MCF 10A (cell line): ENCODE measurements at regions not wholly inside any gene's neighbourhood (a gene's known extent, or its start where the extent isn't known, plus 50 kb on each side); places are given as distances from the start of the nearest gene placed in this dataset.

Experiments used
- BruUV-seq: library from RNA; stranded (reverse); fragments of 400-500 nt; replicated peaks from 2 replicates; lab custom pipeline; 2021; lab: Mats Ljungman, UMichigan
- CTCF ChIA-PET: fragments of 300-600 bp; sonication (Branson Sonifier 250); formaldehyde crosslinking; extraction: SDS; loops from one replicate; lab custom pipeline; 2021; ENCODE audit warnings: antibody characterized with exemption, inconsistent platforms; lab: Yijun Ruan, JAX
- POLR2A ChIA-PET: fragments of 300-600, 350-650 bp; sonication (Branson Sonifier 250); formaldehyde crosslinking; extraction: SDS; loops from one replicate; lab custom pipeline; 2020; ENCODE audit warnings: antibody characterized with exemption, inconsistent platforms; lab: Yijun Ruan, JAX
- DNase-seq: peaks from one replicate; pipeline ENCODE4 v3.0.0-alpha.2; 2018; ENCODE audit not compliant: unreplicated experiment
- H3K27ac Mint-ChIP-seq: one replicate; pipeline ENCODE4 v1.8.0; 2022; ENCODE audit warnings: mild to moderate bottlenecking, low read depth, mixed read lengths; ENCODE audit not compliant: unreplicated experiment
- H3K27me3 Mint-ChIP-seq: one replicate; pipeline ENCODE4 v1.8.0; 2022; ENCODE audit warnings: mixed read lengths; ENCODE audit not compliant: insufficient read depth, unreplicated experiment
- H3K36me3 Mint-ChIP-seq: one replicate; pipeline ENCODE4 v1.8.0; 2022; ENCODE audit warnings: mild to moderate bottlenecking, moderate library complexity, mixed read lengths; ENCODE audit not compliant: insufficient read depth, unreplicated experiment
- H3K4me1 Mint-ChIP-seq: one replicate; pipeline ENCODE4 v1.8.0; 2022; ENCODE audit warnings: mixed read lengths; ENCODE audit not compliant: insufficient read depth, unreplicated experiment
- H3K4me3 Mint-ChIP-seq: one replicate; pipeline ENCODE4 v1.8.0; 2022; ENCODE audit warnings: mild to moderate bottlenecking, moderate library complexity, mixed read lengths; ENCODE audit not compliant: unreplicated experiment
- H3K9me3 Mint-ChIP-seq: one replicate; pipeline ENCODE4 v1.8.0; 2022; ENCODE audit warnings: mixed read lengths; ENCODE audit not compliant: unreplicated experiment
- CTCF ChIP-seq: fragments of 200-600 bp; IDR thresholded peaks from one replicate; pipeline ENCODE4 v1.8.0; 2022; ENCODE audit warnings: antibody characterized with exemption, mild to moderate bottlenecking; ENCODE audit not compliant: unreplicated experiment
- intact Hi-C: fragments of 100-400 bp; cut with micrococcal nuclease; formaldehyde crosslinking; loops from 2 replicates; pipeline ENCODE4 v1.14.1; 2022

GRCh38 chr3:13706451-13706850 is 157.5 kb downstream of the FBLN2 start:
- H3K4me3 Mint-ChIP-seq = no peak overlapping the region
- H3K4me1 Mint-ChIP-seq = no peaks in the 10 kb centered on the region
- no peak for TF ChIP-seq CTCF
- H3K27me3 Mint-ChIP-seq = peaks cover 44% of the 10 kb centered on the region
- H3K9me3 Mint-ChIP-seq = no peaks in the 10 kb centered on the region
- POLR2A ChIA-PET = no interaction called here
- BruUV-seq = no TSS peak
- intact Hi-C loops = no loop called here
- DNase-seq = no peak
- H3K27ac Mint-ChIP-seq = no peak overlapping the region
- CTCF ChIA-PET = no interaction called here
- peaks cover 5% of the 10 kb centered on the region for H3K36me3 Mint-ChIP-seq

GRCh38 chr3:13705702-13706280 is 156.9 kb downstream of the FBLN2 start:
- BruUV-seq = no TSS peak
- Mint-ChIP-seq H3K27ac (no peak overlapping the region), H3K4me1 (no peaks in the 10 kb centered on the region), H3K4me3 (no peak overlapping the region), H3K36me3 (no peaks in the 10 kb centered on the region), H3K27me3 (peaks cover 37% of the 10 kb centered on the region), H3K9me3 (no peaks in the 10 kb centered on the region)
- ChIA-PET POLR2A (no interaction called here), CTCF (no interaction called here)
- intact Hi-C loops = no loop called here
- no peak for TF ChIP-seq CTCF
- no peak for DNase-seq

- no TSS peak for BruUV-seq
- no peak for TF ChIP-seq CTCF
- no peaks in the 10 kb centered on the region for H3K36me3 Mint-ChIP-seq
- peaks cover 30% of the 10 kb centered on the region for H3K27me3 Mint-ChIP-seq
- CTCF ChIA-PET = no interaction called here
- intact Hi-C loops = no loop called here
- no peak overlapping the region for H3K4me3 Mint-ChIP-seq
- H3K27ac Mint-ChIP-seq = no peak overlapping the region
- DNase-seq = no peak
- POLR2A ChIA-PET = no interaction called here
- no peaks in the 10 kb centered on the region for H3K9me3 Mint-ChIP-seq
- H3K4me1 Mint-ChIP-seq = no peaks in the 10 kb centered on the region
These were observed 156.1 kb downstream of the FBLN2 start for GRCh38 chr3:13705051-13705450.

DNA sequence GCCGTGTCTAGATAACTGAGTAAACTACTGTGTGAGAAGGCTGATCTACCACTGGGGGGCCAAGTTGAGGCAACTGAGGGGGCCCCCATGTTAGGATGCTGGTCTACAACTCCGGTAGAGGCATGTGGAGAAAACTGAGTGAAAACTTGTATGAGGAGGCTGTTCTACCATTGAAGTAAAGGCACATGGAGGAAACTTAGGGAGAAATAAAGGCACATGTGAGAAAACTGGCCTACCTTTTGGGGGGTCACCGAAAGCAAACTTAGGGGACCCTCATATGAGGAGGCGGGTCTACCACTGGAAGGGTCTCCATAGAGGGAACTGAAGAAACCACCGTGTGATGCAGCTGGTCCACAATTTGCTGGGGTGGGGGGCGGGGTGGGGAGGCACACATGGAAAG is 155.2 kb downstream of the FBLN2 start:
- intact Hi-C loops = no loop called here
- TF ChIP-seq CTCF = no peak
- POLR2A ChIA-PET = no interaction called here
- DNase-seq = no peak
- H3K27me3 Mint-ChIP-seq = peaks cover 23% of the 10 kb centered on the region
- no peaks in the 10 kb centered on the region for H3K9me3 Mint-ChIP-seq
- no peak overlapping the region for H3K27ac Mint-ChIP-seq
- H3K4me1 Mint-ChIP-seq = no peaks in the 10 kb centered on the region
- no TSS peak for BruUV-seq
- H3K36me3 Mint-ChIP-seq = no peaks in the 10 kb centered on the region
- CTCF ChIA-PET = no interaction called here
- no peak overlapping the region for H3K4me3 Mint-ChIP-seq
